Stomach (tissue), 4 donors: ENCODE measurements at regions not wholly inside any gene's neighbourhood (a gene's known extent, or its start where the extent isn't known, plus 50 kb on each side); places are given as distances from the start of the nearest gene placed in this dataset.

Experiments
- EP300 ChIP-seq: sonication (generic); formaldehyde crosslinking; IDR thresholded peaks from one replicate; pipeline ENCODE4 v1.6.1; 2017; ENCODE audit warnings: antibody characterized with exemption
- POLR2A ChIP-seq, 4 donors: fragments of 450-650 bp; IDR thresholded peaks; one replicate each; pipeline ENCODE4 v1.6.1; 2016; ENCODE audit warnings: antibody characterized with exemption in 4 of 4, control low read depth in 2 of 4, mild to moderate bottlenecking in 1 of 4, moderate library complexity in 1 of 4
- POLR2AphosphoS5 ChIP-seq, 3 donors: sonication (generic); formaldehyde crosslinking; IDR thresholded peaks; one replicate each; pipeline ENCODE4 v1.6.1; 2016; ENCODE audit warnings: antibody characterized with exemption in 3 of 3
- TF ChIP-seq, protein P1 (sequence below), 7 experiments: fragments of 450-650 bp in 4 of 7; fragments of 200-600 bp in 3 of 7; sonication (generic) in 3 of 7; IDR thresholded peaks; one replicate each; pipeline ENCODE4 v1.5.1; 2016 to 2019; ENCODE audit warnings: antibody characterized with exemption in 7 of 7, control low read depth in 2 of 7, mild to moderate bottlenecking in 1 of 7

DNA sequence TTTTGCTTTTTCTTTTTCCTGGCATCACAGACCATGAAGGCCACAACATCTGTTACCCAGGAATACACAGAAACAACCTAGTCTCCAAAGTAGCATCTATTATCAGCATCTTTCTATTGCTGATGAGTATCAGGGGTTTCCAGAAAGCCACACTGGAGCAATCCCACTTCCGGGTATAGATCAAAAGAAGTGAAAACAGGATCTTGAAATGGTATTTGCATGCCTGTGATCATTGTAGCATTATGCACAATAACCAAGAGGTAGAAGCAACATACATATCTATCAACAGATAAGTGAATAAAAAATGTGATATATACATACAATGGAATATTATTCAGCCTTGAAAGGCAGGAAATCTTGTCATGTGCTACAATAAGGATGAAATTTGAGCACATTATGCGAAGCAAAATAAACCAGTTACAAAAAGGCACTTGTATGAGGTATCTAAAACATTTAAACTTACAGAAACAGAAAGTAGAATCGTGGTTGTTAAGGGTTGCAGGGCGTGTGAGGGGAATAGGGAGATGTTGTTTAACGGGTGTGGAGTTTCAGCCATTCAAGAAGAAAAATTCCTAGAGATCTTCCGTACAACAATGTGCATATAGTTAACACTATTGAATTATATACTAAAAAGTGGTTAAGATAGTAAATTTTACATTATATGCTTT, 115.1 kb downstream of the KCNE4 start:
- TF ChIP-seq, protein P1, sequence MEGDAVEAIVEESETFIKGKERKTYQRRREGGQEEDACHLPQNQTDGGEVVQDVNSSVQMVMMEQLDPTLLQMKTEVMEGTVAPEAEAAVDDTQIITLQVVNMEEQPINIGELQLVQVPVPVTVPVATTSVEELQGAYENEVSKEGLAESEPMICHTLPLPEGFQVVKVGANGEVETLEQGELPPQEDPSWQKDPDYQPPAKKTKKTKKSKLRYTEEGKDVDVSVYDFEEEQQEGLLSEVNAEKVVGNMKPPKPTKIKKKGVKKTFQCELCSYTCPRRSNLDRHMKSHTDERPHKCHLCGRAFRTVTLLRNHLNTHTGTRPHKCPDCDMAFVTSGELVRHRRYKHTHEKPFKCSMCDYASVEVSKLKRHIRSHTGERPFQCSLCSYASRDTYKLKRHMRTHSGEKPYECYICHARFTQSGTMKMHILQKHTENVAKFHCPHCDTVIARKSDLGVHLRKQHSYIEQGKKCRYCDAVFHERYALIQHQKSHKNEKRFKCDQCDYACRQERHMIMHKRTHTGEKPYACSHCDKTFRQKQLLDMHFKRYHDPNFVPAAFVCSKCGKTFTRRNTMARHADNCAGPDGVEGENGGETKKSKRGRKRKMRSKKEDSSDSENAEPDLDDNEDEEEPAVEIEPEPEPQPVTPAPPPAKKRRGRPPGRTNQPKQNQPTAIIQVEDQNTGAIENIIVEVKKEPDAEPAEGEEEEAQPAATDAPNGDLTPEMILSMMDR (IDR thresholded peaks at IDR 0.05): no peak
- no peak for TF ChIP-seq POLR2A (IDR thresholded peaks at IDR 0.05)
- TF ChIP-seq EP300: no peak
- TF ChIP-seq POLR2AphosphoS5 (IDR thresholded peaks at IDR 0.05): no peak
